GM18508 (cell line): ENCODE measurements at regions not wholly inside any gene's neighbourhood (a gene's known extent, or its start where the extent isn't known, plus 50 kb on each side); places are given as distances from the start of the nearest gene placed in this dataset.
"Not testable (repeated sequence)": the region's sequence is repeated elsewhere in the genome, so short reads cannot be mapped to it uniquely, and the experiment has no call there.

Source experiments
- ATAC-seq: cut with Tn5 transposase; IDR thresholded peaks from one replicate; pipeline ENCODE4 v1.9.1; 2021; ENCODE audit warnings: moderate number of reproducible peaks; ENCODE audit not compliant: insufficient read depth, unreplicated experiment

DNA sequence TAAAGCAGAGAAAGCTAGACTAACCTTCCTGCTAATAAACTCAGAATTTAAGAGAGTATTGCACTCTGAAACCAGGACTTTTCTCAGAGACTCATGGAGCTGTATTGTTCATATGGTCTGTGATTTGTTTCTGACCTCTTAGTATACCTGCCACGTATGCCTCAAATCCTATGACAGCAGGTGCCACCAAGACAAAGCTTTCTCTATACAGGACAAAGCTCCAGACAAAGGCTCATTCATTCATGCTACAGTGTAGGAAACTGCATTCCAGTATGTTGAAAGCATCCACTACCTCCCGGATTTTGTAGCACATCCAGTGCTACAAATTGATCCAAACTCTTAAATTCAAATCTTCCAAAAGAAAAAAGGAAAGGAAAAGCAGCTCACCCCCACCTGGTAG, 178.3 kb downstream of the CHIC2 start:
- ATAC-seq = no peak

DNA sequence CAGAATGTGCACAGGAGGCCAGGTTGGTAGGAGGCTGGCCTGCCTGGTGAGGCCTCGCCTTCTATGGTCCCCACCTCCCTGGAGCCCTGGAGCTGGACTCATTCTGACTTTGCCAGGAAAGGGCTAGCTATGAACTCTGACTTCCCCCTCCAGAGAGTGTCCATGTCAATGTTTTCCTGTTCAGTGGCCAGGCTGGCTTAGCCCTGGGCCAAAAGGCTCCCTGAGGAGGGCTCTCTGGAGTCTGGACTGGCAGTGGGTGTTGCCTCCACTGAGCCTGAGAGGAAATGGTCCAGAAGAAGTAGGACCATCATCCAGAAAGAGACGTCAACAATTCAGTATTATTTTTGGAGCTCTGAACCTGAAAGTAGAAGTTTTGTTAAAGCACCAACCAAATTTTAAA, 178.7 kb downstream of the CHIC2 start:
- no peak for ATAC-seq

DNA sequence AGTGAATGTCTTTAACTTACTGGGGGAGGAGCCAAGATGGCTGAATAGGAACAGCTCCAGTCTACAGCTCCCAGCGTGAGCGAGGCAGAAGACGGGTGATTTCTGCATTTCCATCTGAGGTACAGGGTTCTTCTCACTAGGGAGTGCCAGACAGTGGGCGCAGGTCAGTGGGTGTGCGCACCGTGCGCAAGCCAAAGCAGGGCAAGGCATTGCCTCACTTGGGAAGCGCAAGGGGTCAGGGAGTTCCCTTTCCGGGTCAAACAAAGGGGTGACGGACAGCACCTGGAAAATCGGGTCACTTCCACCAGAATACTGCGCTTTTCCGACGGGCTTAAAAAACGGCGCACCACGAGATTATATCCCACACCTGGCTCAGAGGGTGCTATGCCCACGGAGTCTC, 187.3 kb downstream of the CHIC2 start:
- not testable (repeated sequence) for ATAC-seq

DNA sequence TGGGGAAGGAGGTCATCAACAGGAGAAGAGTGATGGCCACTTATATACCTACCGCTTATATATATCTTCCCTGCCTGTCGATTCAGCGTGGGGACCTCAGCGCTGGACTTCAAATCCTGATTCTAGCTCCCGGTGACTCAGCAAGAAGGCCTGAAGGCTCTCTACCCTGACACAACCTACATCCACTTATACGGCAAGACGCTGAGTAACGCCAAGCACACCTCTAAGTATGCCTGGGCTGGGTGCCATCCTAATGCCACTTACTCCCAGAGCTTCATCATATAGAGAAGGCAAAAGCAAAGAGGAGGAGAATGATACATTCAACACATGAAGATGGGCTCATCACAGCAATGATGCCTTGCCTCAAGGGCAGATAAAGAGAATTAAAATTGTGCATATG, 198.3 kb downstream of the CHIC2 start:
- ATAC-seq = no peak

DNA sequence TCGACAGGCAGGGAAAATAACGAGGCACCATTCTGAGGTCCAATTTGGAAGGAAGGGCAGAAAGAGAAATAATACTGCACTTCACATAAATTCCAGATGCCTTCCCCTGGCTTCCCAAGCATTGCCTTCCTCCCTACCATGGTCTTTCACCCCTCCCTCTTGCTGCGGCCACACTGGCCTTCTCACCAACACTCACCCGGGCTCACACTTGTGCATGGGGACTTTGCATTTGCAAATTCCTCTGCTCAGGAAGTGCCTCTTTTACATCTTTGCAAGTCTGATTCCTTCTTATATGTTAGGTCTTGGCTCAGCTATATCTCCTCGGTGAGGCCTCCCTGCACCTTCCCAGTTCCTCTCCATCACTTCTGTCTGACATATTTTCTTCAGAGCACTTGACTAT, 199.4 kb downstream of the CHIC2 start:
- ATAC-seq = no peak

DNA sequence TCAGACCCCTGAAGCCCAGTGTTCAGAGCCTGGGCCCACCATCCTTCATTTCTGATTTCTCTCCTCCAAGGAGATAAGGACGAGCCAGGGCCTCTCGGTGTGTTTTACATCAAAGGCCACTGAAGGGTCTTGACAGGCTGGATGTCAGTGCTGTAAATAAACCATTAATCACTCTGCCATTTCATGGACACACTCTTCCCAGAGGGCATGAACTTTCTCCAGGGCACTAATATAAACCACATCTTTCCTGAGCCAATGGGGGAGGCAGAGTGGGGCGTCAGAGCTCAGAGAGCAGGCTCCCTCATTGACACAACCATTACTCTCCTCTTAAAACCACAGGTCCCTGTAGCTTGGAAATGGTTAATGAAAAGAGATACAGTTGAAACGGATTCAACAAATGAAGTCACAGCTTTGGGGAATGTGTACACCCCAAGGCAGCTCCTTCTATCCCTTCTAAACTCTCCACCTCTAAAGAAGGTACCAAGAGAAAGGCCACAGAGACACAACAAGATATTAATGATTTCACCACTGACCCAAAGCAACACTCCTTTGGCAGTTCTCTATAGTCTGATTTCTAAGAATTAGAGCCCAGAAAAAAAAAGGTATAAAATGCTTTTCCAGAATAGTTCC, 200.6 kb downstream of the CHIC2 start:
- no peak for ATAC-seq

DNA sequence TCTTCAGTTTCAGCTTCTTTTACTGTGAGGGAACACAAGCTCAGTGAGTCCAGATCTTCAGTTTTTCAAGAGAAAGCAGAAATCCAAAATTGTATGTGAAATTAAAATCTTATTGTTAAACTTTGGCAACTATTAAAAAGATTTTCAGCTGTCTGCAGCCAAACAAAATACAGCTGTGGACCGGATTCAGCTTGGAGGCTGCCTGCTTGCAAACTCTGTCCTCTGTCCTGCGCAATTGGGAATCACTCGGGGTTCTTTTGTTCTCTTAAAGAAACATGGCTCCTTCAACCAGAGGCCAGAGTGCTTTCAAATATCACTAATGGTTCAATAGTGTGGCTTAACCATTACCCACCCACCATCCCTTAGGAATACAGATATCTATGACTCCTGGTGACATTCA, 201.2 kb downstream of the CHIC2 start:
- no peak for ATAC-seq

DNA sequence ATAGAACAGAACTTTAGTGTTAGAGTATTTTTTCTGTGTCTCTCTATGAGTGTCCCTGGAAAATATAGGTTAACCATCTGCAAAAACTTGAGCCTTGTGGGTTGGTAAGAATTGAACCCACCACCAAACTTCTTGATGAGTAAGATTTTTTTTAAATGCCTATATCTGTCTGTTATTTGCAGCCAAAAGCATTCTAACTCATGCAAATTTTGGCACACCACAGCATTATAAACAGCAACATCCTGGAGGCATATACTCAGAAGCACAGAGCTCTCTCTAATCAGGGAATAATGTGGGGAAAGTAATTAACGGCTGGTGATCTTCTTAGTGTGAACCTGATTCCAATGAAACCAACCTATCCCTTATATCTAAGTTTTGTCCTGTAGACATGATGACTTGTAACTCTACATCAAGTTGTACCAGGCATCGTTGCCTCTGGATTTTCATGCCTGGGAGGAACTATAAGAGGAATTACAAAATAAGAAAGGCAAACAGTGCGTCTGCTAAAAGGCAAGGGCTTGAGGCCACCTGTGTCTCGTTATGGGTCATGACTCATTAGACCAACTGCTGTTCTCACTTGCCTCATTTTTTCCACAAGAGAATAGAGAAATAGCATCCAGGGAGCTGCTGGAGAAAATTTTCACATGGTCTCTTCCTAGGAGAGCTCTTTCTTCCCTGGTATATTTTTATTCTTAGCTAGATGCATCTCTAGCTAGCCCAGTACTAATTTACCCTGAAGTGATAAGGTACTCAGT, 202.4 kb downstream of the CHIC2 start:
- ATAC-seq = no peak

DNA sequence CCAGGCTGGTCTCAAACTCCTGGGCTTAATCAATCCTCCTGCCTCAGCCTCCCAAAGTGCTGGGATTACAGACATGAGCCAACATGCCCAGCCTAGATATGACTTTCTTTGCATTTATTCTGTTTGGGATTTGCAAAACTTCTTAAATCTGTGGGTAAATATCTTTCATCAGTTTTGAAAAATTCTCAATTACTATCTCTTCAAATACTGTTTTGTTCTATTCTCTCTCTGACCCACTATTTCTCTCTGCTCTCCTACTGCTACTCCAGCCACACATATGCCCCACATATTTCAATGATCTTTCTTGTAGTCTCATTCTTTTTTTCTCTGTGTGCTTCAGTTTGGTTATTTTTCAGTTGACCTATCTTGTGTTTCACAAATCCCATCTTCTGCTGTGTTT, 205.1 kb downstream of the CHIC2 start:
- ATAC-seq = no peak

DNA sequence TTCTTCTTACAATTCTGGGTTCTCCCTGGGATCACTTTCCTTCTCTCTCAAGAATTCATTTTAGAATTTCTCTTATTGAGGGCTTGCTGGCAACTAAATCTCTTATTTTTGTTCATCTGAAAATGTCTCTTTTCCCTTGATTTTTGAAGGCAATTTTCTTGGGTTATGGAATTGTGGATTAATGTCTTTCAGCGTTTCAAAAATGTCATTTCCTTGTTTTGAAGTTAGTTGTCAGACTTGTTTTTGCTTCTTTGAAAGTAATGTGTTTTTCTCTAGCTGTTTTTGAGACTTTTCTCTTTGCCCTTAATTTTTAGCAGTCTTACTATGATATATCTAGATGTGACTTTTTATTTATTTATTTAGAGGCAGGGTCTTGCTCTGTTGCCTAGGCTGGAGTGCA, 205.7 kb downstream of the CHIC2 start:
- no peak for ATAC-seq

DNA sequence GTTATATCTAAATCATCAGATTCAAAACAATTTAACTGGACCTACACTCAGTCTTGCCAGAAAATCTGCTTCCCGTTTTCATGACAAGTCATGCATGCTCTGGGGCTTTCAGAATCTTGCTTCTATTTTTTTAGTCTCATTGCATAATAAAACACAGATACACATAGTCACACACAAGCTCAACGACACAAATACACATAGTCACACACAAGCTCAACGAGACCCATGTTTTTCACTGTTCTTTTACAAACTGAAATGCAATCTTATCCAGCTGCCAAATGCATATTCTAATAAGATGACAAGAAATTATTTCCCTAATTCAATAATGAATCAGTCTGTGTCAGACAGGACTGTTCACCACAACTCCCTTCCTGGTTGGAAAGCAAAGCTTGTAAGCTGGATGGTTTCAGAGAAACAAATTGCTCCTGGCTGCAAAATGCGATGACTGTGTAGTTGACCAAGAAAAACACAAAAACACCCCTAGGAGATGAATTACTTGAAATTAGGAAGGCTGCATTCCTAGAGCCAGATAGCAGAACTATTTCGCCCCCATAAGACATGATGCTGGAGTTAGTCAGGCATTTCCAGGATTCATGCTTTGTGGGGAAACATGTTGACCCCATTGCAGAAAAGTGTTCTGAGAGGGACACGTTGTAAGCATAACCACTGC, 208.7 kb downstream of the CHIC2 start:
- ATAC-seq = no peak

DNA sequence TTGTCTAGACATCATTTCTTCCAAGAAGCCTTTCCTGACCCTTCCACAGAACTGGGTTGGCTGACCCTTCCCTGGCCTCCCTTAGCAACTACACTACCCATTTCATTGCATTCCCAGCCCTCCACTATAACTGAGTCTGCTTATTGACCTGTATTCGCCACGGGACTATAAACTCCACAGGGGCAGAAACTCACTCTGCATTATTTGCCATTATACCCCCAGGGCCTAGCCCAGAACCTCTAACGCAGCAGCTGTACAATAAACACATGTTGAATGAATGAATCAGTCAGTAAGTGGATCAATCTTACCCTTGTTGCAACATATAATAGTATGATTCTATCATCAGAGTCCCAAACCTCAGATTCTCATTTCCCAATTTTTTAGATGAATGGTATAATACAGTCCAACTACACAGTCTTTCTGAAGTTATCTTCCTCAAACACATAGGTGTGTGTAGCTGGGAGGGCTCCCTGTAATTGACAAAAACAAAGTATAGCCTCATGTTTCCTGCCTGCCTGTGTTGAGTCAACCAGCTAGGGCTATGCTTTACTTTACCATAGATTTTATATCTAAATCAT, 209.3 kb downstream of the CHIC2 start:
- ATAC-seq = no peak

DNA sequence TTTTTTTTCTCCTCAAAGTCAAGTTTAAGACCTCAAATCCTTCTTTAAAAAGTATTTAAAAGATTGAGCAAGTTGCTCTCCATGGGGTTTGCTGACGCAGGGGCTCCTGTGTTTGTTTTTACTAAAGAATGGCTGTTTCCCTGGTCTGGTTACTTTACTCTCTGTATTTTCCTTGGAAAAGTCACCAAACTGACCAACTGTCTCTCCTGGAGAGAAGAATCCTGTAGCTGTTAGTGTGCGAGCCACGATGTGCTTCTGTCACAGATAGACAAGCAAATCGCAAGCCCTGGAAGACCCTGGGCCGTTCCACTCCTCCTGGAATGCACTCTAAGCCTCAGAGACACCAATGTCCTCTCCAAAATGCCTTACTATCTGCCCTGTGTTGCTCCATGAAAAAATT, 212.1 kb downstream of the CHIC2 start:
- ATAC-seq = no peak

DNA sequence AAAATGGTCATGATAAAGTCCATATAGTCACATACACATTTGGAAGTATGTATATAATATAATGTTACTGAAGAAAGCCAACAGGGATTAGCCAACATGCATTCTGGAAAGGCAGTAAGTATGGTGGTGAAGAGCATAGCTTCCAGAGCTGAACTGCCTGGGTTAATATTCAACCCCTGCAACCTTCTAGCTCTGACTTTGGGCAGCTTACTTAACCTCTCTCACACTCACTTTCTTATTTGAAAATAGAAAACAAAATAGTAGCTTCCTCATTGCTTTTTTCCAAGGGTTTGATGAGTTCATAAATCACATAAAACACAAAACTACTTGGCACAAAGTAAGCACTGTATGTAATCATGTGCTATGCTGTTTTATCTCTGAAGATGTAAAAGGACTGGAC, 216.4 kb downstream of the CHIC2 start:
- no peak for ATAC-seq

DNA sequence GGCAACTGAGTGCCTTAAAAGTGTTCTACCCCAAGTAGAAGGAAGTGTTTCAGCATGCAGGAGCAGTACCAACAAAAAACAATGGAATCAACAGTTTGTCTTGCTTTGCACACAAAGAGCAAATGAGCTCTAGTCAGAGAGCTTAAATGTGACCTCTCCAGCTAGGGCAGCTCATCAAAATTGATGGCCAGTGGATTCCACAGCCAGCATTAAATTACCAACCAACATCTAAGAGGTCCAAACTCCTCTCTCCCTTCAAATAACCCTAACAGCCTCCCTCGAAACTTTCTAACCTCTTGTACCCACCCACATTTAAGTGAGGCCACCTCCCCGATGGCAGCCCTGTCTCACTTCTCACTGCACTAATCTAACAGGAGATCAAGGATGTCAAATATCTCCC, 219.9 kb downstream of the CHIC2 start:
- no peak for ATAC-seq

DNA sequence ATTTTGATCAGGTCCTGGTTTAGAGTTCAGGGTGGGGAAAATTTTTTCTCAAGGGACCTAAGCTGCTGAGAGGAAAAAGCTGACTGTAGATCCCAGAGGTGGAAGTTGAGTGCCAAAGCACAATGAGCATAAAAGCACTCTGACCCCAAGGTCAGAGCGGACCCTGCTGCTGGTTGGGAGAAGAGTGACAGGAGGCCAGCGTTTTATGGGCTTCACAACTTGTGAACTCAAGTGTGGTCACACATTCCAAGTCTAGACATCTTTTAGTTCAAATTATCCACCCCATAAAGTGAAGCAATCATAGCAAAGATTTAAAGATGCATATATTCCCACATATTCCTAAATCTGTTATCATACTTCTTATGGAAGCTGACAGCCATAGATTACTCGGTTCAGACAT, 220.3 kb downstream of the CHIC2 start:
- ATAC-seq = no peak

DNA sequence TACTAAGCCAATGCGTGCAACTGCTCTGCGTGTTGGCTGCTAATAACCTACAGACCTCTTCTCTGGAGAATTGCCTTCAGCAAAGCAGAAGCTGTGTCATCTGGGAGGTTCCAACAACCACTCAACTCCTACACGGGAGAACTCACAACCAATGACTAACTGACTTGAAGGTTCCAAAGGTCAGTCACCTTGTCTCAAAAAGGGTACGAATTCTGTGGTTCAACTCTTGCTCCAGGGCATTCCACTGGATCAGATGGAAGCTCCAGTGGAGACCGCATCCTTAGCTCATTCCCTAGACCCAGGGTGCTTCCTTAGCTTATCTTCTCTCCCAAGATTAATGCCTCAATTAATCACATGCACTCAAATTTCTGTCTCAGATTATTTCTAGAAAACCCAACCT, 222.7 kb downstream of the CHIC2 start:
- ATAC-seq = no peak

DNA sequence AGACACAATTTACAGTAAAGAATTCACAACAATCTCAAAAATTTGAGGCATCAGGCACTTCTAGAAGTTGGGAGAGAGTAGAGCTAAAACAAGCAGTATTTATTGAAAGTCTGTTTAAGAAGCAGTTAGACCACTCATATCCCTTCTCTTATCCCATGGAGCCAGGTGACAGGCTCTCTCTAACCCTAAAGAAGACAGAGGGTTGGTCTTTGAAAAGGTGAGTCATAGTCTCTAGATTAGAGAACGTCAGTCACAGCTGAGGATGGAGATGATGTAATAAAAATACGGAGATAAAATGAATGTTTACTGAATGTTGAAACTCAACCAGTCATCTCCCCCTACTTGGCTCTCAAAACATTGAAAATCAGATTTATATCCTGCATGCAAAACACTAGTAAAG, 223.8 kb downstream of the CHIC2 start:
- ATAC-seq = no peak

DNA sequence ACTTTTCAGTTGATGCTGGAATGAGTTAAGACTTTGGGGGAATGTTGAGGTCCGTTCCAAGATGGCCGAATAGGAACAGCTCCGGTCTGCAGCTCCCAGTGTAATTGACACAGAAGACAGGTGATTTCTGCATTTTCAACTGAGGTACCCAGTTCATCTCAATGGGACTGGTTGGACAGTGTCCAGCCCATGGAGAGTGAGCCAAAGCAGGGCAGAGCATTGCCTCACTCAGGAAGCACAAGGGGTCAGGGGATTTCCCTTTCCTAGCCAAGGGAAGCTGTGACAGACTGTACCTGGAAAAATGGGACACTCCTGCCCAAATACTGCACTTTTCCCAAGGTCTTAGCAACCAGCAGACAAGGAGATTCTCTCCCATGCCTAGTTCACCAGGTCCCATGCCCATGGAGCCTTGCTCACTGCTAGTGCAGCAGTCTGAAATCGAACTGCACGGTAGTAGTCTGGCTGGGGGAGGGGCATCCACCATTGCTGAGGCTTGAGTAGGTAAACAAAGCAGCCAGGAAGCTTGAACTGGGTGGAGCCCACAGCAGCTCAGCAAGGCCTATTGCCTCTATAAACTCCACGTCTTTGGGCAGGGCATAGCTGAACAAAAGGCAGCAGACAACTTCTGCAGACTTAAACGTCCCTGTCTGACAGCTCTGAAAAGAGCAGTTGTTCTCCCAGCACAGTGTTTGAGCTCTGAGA, 231.0 kb downstream of the CHIC2 start:
- ATAC-seq = not testable (repeated sequence)

DNA sequence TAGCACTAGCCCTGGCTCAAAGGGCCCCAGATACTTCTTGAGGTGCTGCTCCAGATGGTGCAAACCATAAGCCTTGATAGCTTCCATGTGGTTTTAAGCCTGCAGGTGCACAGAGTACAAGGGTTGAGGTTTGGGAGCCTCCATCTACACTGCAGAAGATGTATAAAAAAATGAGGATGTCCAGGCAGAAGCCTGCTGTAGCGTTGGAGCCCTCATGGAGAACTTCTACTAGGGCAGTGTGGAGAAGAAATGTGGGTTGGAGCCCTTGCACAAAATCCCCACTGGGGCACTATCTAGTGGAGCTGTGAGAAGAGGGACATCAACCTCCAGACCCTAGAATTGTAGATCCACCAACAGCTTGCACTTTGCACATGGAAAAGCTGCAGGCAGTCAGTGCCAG, 231.9 kb downstream of the CHIC2 start:
- ATAC-seq = no peak

DNA sequence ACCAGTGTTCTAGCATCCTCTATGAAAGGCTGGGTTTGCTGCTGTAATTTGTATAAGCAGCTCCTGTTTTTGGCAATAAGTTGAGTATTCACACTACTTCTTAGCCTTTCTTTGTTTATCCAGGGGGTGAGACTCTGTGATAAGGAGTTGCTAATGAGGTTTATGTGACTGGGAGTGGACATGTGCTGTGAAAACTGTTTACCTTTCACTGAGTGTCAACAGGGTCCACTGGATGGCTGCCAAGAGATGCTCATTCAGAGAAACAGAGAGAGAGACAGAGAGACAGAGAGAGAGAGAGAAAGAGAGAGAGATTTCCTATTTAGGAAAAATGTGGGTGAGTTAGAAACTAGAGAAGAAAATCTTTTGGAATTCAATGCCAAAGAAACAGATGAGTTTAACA, 233.9 kb downstream of the CHIC2 start:
- no peak for ATAC-seq
